Gastrocnemius medialis (tissue), 4 donors: ENCODE measurements at regions not wholly inside any gene's neighbourhood (a gene's known extent, or its start where the extent isn't known, plus 50 kb on each side); places are given as distances from the start of the nearest gene placed in this dataset.

Source experiments
- ATAC-seq, 2 donors: fragments of 150-250 bp; one replicate each; pipeline ENCODE4 v1.9.1; 2016
- DNase-seq, 2 donors: peaks; one replicate each; pipeline ENCODE4 v3.0.0-alpha.2; 2019
- H3K27ac ChIP-seq, 4 donors: fragments of 200-600 bp; sonication (generic); 1 replicate in 1 of 4; 2 replicates in 3 of 4; pipeline ENCODE4 v1.5.1; 2016 to 2018; ENCODE audit warnings: mild to moderate bottlenecking in 2 of 4, moderate library complexity in 1 of 4
- H3K27me3 ChIP-seq, 3 donors: fragments of 200-600 bp; sonication (generic) in 2 of 3; 1 replicate in 1 of 3; 2 replicates in 2 of 3; pipeline versions ENCODE4 v1.5.1 to v1.6.0; 2016 to 2019; ENCODE audit warnings: mild to moderate bottlenecking in 1 of 3, moderate library complexity in 1 of 3
- H3K36me3 ChIP-seq, 2 donors: fragments of 200-600 bp; sonication (generic) in 1 of 2; one replicate each; pipeline ENCODE4 v1.5.1; 2017 to 2018
- H3K4me1 ChIP-seq, 2 donors: fragments of 200-600 bp; sonication (generic) in 1 of 2; one replicate each; pipeline ENCODE4 v1.5.1; 2016 to 2017; ENCODE audit warnings: mild to moderate bottlenecking in 2 of 2
- H3K4me3 ChIP-seq, 4 donors: fragments of 200-600 bp; sonication (generic) in 3 of 4; 1 replicate in 1 of 4; 2 replicates in 3 of 4; pipeline ENCODE4 v1.5.1; 2016 to 2019; ENCODE audit warnings: mild to moderate bottlenecking in 2 of 4
- H3K9me3 ChIP-seq, 3 donors: fragments of 200-600 bp; sonication (generic) in 2 of 3; 1 replicate in 1 of 3; 2 replicates in 2 of 3; pipeline ENCODE4 v1.5.1; 2016 to 2019
- POLR2A ChIP-seq, 2 donors: fragments of 450-650 bp; IDR thresholded peaks; one replicate each; pipeline ENCODE4 v1.6.1; 2017; ENCODE audit warnings: antibody characterized with exemption in 2 of 2, mild to moderate bottlenecking in 2 of 2, moderate library complexity in 2 of 2
- in situ Hi-C, 4 donors: fragments of 200-750 bp; cut with MboI; loops; one replicate each; pipeline versions ENCODE4 v1.15.0 to v1.8.0; 2017; ENCODE audit warnings: low sequenced_read_pairs in 4 of 4
- intact Hi-C: fragments of 100-400 bp; cut with DNase I; formaldehyde crosslinking; loops from one replicate; pipeline ENCODE4 v1.15.1; 2023; ENCODE audit warnings: low total_unique reads
- TF ChIP-seq, protein P1 (sequence below), 5 experiments: fragments of 450-650 bp in 3 of 5; fragments of 200-600 bp in 2 of 5; sonication (generic) in 2 of 5; IDR thresholded peaks in 4 of 5; conservative IDR thresholded peaks in 1 of 5; 1 replicate in 4 of 5; 2 replicates in 1 of 5; pipeline ENCODE4 v1.5.1; 2016 to 2019; ENCODE audit warnings: antibody characterized with exemption in 5 of 5, mild to moderate bottlenecking in 3 of 5, moderate library complexity in 3 of 5

- DNase-seq (no peak), ATAC-seq (no peak)
- H3K36me3 ChIP-seq: no peaks in the 10 kb centered on the region
- no peak for TF ChIP-seq POLR2A (IDR thresholded peaks at IDR 0.05)
- TF ChIP-seq, protein P1, sequence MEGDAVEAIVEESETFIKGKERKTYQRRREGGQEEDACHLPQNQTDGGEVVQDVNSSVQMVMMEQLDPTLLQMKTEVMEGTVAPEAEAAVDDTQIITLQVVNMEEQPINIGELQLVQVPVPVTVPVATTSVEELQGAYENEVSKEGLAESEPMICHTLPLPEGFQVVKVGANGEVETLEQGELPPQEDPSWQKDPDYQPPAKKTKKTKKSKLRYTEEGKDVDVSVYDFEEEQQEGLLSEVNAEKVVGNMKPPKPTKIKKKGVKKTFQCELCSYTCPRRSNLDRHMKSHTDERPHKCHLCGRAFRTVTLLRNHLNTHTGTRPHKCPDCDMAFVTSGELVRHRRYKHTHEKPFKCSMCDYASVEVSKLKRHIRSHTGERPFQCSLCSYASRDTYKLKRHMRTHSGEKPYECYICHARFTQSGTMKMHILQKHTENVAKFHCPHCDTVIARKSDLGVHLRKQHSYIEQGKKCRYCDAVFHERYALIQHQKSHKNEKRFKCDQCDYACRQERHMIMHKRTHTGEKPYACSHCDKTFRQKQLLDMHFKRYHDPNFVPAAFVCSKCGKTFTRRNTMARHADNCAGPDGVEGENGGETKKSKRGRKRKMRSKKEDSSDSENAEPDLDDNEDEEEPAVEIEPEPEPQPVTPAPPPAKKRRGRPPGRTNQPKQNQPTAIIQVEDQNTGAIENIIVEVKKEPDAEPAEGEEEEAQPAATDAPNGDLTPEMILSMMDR (IDR thresholded peaks at IDR 0.05 in 4 of 5, conservative IDR thresholded peaks at IDR 0.05 in 1 of 5): no peak
- H3K4me3 ChIP-seq: peak overlapping the region in 1 of 4 donors; percentile 2
- peaks cover 16 to 24% of the 10 kb centered on the region in 2 donors for H3K4me1 ChIP-seq
- no peaks in the 10 kb centered on the region for H3K9me3 ChIP-seq
- peak overlapping the region; percentile 1 to 48 (median 28) for H3K27ac ChIP-seq
- intact Hi-C loops (no loop called here), in situ Hi-C loops (no loop called here)
- H3K27me3 ChIP-seq: no peaks in the 10 kb centered on the region
Measured at GRCh38 chr10:31261511-31262311, 57.3 kb upstream of the ZEB1 start.

GRCh38 chr10:31262672-31263071 is 56.3 kb upstream of the ZEB1 start:
- no peaks in the 10 kb centered on the region for H3K27me3 ChIP-seq

GRCh38 chr10:31263903-31264302 is 55.1 kb upstream of the ZEB1 start:
- intact Hi-C loops: no loop called here
- no peak for DNase-seq
- no peak for ATAC-seq
- H3K4me3 ChIP-seq: no peak overlapping the region
- in situ Hi-C loops: no loop called here
- H3K4me1 ChIP-seq: peaks cover 16 to 24% of the 10 kb centered on the region in 2 donors
- no peaks in the 10 kb centered on the region for H3K27me3 ChIP-seq
- H3K9me3 ChIP-seq: no peaks in the 10 kb centered on the region
- TF ChIP-seq POLR2A (IDR thresholded peaks at IDR 0.05): no peak
- TF ChIP-seq, protein P1 (IDR thresholded peaks at IDR 0.05 in 4 of 5, conservative IDR thresholded peaks at IDR 0.05 in 1 of 5): no peak
- H3K36me3 ChIP-seq: no peaks in the 10 kb centered on the region
- no peak overlapping the region for H3K27ac ChIP-seq

More at GRCh38 chr10:31262672-31263071, 56.3 kb upstream of the ZEB1 start:
- Histone ChIP-seq H3K9me3 (no peaks in the 10 kb centered on the region), H3K4me1 (peaks cover 16 to 24% of the 10 kb centered on the region in 2 donors), H3K36me3 (no peaks in the 10 kb centered on the region), H3K27ac (peak overlapping the region in 3 of 4 donors; percentile 1 to 48 (median 37)), H3K4me3 (peak overlapping the region in 1 of 4 donors; percentile 2)
- TF ChIP-seq POLR2A (IDR thresholded peaks at IDR 0.05): no peak
- TF ChIP-seq, protein P1 (IDR thresholded peaks at IDR 0.05 in 4 of 5, conservative IDR thresholded peaks at IDR 0.05 in 1 of 5): no peak
- ATAC-seq (peak; percentile 46 to 62), DNase-seq (no peak)
- in situ Hi-C loops: no loop called here
- intact Hi-C loops: no loop called here

GRCh38 chr10:31268444-31269303 is 50.3 kb upstream of the ZEB1 start:
- intact Hi-C loops: no loop called here
- H3K27me3 ChIP-seq: no peaks in the 10 kb centered on the region
- no peaks in the 10 kb centered on the region for H3K9me3 ChIP-seq
- peaks cover 0 to 22% of the 10 kb centered on the region in 2 donors for H3K4me1 ChIP-seq
- peak in 1 of 2 donors; percentile 18 for DNase-seq
- TF ChIP-seq, protein P1 (IDR thresholded peaks at IDR 0.05 in 4 of 5, conservative IDR thresholded peaks at IDR 0.05 in 1 of 5): no peak
- TF ChIP-seq POLR2A (IDR thresholded peaks at IDR 0.05): no peak
- H3K4me3 ChIP-seq: no peak overlapping the region
- in situ Hi-C loops: no loop called here
- no peaks in the 10 kb centered on the region for H3K36me3 ChIP-seq
- peak; percentile 23 to 49 for ATAC-seq
- peak overlapping the region; percentile 37 to 57 (median 51) for H3K27ac ChIP-seq
